HG02852 (cell line): ENCODE measurements at regions not wholly inside any gene's neighbourhood (a gene's known extent, or its start where the extent isn't known, plus 50 kb on each side); places are given as distances from the start of the nearest gene placed in this dataset.

ENCODE experiments used
- ATAC-seq: cut with Tn5 transposase; IDR thresholded peaks from one replicate; pipeline ENCODE4 v1.9.1; 2021; ENCODE audit warnings: mild to moderate bottlenecking, moderate library complexity; ENCODE audit not compliant: unreplicated experiment

DNA sequence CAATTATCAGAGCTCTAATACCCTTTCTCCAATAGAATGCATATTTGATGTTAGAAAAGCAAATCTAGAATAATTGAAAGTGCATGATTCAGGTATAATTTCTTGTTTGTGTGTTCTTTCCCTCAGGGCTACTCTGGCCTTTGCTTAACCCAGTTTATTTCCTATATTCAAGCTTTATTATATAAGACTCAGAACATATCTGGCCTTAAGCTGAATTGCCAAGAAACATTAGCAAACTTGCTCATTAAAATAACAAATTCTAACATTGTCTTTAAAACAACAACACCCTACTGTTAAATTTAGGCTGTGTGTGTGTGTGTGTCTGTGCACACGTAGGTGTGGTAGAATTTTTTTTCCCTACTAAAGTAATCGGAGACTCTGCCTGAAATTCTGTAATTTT, 426.5 kb downstream of the UTRN start:
- no peak for ATAC-seq

DNA sequence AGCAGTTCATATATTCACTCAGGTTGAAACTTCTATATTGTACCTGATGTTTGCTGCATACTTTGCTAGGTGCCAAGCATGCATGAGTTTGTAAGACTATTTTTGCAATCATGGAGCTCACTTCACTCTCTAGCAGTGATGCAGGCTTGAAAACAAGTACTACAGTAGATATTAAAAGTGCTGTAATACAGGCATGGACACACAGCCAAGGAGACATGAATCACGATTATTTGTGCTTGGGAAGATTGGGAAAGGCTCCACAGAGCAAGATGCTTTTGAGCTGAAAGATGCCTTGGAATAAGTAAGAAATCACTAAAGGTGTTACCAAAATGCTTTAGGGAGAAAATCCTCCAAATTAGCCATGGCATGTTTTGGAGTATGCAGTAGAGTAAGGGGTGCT, 427.4 kb downstream of the UTRN start:
- ATAC-seq: no peak

DNA sequence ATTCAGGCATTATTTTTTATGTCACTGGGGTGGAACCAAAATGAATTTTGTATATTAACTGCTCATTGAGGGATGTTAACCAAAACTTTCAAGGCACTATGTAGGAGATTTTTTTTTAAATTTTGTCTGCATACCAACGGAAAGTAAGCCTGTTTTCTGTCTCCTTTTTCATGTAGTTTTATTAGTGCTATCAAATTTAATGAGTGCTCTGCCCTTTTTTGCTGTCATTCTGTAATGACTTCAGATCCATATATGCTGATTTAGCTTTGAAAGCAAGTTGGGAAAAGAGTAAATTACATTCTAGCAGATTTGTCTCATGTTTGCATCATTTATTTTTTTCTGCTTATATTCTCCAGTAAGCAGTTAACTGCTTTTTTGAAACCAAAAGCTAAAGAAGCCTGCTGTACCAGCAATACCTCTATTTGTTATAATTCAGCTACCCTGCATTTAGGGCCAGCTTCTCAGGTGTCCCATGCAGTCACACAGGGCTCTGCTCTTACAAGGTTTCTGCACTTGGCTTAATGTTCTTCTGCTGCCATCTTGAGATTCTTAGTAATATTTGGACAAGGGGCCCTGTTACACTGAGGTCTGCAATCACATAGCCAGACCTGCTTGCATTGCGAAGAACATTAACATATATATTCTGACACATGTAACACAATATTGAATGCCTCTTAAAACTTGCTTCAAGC, 429.0 kb downstream of the UTRN start:
- ATAC-seq: no peak

DNA sequence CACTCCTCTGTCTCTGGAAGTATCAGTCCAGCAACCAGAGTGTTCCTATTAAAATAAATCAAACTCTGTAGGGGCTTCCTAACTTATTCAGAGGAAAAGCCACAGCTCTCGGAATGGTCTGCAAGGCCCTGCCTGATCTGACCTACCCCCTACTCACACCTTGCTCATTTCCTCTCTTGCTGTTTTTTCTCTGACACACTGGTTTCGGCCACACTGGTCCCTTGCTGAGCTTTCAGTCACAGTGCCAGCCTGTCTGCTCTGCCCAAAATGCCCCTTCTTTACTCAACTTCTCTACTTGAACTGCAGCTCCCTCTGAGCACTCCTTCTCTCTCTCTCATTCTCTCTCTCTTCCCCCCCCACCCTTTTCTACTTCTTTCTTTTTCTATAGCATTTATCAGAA, 430.2 kb downstream of the UTRN start:
- no peak for ATAC-seq

DNA sequence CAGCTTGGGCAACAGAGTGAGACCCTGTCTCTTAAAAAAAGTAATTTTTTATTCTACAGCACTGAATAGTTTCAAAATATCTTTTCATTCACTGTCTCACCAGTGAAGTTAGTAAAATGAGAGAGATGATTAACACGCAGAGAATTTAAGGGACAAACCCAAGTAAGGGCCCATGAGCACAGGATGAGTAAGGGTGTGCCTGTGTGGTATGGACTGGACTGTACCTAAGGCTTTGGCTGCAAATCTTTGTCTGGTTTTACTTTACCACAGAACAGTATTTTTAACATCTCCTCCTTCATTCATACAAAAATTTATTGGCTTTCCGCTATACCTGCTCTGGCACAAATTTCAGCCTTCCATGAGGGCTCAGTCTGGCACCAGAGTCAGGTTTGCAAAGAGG, 433.3 kb downstream of the UTRN start:
- peak; percentile 43 for ATAC-seq

DNA sequence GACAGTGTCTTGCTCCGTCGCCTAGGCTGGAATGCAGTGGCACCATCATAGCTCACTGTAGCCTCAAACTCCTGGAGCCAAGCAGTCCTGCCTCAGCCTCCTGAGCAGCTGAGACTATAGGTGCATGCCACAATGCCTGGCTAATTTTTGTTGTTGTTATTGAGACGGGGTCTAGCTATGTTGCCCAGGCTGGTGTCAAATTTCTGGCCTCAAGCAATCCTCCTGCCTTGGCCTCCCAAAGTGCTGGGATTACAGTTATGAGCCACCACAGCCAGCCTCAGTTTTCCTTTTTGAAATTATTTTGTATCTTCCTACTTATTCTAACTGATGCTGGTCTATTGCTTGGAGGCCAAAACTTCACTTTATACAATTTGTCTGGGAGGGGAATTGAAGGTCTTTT, 436.1 kb downstream of the UTRN start:
- ATAC-seq: no peak

DNA sequence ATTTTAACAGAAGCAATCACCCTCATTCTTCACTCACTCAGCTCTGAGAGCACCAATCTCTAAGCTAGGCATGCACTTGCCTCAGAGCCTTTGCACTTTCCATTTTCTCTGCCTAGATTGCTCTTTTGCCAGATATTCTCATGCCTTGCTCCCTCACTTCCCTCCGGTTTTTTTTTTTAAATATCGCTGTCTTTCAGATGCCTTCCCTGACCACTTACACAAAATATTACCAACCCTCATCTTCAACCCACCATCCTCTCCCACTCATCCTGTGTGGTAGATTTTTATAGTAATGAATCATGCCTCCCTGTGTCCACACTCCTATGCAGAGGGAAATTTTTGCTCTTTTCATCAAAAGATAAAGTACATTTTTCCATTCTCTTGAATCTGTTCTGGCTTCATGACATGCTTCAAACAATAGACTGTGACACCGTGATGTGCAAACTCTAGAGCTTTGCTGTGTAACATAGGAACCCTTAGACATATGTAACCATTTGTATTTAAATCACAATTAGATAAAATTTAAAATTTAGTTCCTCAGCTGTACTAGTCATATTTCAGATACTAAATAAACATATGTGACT, 437.1 kb downstream of the UTRN start:
- no peak for ATAC-seq

DNA sequence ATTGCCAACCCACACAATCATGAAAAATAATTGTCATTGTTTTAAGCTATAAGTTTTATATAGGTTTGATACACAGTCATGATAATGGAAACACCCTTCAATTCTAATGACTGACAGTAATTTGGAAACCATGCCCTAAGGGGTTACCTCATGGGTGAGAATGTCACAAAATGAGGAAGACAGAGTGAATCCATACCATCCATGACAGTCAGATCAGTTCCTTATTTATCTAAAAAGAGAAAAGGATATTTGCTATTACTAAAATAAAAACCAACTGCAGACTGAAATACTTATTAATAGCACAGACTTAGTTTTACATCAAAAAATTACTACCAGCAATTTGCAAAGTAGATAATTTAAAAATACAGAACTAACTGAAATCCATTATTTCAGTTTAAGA, 437.8 kb downstream of the UTRN start:
- ATAC-seq: no peak

DNA sequence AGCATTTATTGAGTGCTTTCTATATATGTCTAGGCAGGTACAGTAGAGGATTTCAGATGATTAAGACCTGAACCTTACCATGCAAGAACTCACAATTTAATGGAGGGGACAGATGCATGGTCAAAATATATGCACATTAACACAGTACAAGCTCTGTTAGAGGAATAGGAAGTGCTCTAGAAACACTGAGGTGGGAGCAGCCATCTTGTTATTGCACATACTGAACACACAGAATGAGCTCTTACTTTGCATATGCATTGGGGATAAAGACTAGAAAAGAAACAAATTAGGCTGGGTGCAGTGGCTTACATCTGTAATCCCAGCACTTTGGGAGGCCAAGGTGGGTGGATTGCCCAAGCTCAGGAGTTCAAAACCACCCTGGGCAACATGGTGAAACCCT, 438.3 kb downstream of the UTRN start:
- ATAC-seq: no peak

DNA sequence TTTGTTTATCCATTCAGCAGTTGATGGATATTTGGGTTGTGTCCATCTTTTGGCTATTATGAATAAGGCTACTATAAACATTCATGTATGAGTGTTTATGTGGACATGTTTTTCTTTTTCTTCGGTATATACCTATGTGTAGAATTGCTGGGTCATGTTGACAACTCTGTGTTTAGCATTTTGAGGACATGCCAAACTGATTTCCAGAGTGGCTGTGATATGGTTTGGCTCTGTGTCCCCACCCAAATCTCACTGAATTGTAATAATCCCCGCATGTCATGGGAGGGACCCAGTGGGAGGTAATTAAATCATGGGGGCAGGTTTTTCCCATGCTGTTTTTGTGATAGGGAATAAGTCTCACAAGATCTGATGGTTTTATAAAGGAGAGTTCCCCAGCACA, 439.7 kb downstream of the UTRN start:
- no peak for ATAC-seq

DNA sequence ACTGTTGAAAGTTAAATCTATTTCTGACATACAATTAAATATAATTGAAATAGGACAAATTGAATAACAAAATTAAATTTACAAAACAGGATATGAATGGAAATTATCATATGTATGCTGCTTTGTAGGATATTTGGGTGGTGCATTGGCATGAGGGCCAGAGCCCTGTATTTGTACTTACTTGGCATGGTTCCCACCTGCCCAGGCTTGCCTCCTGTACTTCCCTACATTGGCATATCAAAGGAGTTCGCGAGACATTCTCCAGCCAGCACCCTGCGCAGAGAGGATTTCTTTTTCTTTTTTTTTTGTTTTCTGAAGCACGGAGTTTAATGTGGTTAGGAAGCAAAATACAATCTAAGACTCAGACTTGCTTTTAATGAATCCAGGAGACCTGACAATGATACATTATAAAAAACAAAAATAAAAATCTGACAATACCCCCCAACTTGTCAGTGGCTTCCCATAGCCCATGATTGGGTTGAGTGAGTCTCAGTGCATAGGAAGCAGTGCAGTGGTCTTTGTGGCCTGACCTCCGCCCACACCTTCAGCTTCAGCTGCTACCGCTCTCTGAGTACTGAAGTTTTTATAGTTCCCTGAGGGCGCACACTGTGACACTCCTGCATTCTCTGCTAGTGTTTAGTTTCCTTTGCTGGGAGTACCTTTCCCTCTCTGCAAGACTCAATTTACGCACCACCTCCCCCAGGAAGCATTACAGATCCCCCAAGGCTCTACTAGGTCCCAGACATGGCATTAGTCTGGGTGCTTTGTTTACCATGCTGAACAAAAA, 440.8 kb downstream of the UTRN start:
- peak; percentile 77 for ATAC-seq

DNA sequence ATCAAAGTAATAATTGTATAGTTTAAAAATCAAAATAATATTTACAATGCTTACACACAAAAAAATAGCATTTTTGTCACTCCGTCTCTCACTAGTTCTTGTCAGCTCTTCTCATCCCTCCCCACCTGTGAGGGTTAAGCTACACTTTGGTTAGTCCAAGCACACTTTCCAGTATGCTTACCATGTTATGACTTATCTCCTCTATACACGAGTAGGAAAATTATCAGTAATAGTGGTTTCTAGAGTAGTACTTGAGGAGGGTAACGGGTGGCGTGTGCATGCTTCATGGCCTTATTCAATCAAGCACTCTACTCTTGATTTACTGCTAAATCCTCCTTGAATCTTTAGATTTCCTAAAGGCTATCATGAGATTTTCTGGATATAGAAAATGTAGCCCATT, 443.7 kb downstream of the UTRN start:
- ATAC-seq: no peak

DNA sequence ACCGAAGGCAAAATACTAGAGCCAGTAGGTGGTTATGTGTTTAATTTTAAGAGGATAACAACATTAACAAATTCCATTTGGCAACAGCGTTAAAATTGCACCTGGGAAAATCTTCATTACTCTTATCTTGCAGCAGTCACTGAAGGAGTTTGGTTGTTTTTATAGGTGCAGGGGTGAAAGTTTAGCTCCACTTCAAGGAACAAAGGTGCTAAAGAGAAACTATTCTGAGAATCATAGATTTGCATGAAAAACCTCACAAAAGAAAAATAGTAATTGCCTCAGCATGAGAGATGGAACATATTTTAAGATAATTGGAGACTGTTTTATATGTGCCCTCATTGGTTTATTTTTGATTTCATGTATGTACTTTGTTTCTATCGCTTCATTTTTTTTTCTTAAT, 444.4 kb downstream of the UTRN start:
- ATAC-seq: peak; percentile 62

DNA sequence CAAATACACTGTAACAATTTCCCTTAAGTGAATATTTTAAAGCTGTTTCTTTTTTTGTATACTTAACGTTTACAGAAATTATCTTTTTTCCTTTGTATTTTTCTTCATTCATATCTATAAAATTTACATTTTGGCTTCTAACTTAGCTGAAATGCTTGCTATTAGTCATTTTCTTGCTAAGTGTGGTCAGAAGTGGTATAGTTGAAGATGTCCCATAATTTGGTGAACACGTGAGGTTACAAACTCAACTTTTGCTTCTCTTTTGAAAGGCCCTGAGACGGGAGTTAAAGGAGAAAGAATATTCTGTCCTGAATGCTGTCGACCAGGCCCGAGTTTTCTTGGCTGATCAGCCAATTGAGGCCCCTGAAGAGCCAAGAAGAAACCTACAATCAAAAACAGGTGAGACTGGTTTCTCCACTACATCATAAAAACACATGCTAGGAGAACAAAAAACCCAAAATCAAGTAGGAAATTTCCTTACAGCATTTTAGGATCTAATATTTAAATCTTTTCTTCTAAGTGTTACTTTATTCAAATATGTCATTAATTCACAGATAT, 445.0 kb downstream of the UTRN start:
- ATAC-seq: peak; percentile 45

DNA sequence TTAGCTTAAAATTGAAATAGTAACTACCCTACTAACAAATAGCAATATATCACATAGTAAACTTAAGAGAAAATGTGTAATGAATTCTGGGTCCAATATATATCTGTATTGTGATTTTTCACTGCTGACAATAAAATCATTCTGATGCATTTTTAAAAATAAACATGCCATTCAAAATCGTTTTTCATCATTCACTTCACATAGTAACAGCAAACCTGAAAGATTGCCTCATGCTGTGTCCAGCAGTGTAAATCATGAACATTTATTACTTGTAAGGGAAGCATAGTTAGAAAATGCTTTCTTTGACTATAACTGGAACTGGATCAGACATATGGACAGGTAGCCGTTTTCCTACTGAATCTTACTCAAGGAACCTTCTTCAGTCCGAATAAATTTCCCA, 446.1 kb downstream of the UTRN start:
- no peak for ATAC-seq

DNA sequence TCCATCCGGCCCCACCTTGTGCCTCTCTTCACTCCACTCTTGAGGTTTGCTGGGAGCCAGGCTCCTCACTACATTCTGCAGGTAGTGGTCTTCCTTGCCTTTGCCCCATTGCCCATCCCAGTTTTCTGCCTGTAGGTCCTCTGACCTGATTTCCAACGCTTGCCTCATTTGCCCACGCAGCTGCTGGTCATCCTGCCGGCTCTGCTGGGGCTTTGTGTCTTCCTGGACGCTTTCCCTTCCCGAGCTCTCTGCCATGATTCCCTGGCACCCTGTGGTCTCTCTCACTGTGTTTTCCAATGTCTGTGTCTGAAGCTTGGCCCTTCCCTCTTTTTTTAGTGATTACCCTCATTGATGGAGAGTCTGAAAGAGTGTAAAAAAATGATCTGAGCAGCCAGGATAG, 451.6 kb downstream of the UTRN start:
- ATAC-seq: no peak

DNA sequence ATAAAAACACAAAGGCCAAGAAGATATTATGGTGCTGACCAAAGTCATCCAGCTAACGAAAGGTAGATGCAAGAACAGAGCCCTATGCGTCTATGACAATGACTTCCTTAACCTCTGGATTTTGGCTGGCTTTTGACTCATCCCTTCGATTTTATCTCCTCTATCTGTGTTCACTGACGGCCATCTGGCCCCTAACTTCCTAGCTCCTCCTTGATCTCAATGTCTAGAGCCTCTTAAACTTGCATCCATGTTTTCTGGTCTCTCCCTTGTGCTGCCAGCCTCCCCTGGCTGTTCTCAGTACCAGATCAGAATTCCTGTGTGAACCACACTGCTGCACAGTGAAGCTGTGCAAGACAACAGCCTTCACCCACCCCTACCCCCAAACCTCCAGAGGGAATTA, 452.9 kb downstream of the UTRN start:
- ATAC-seq: no peak

DNA sequence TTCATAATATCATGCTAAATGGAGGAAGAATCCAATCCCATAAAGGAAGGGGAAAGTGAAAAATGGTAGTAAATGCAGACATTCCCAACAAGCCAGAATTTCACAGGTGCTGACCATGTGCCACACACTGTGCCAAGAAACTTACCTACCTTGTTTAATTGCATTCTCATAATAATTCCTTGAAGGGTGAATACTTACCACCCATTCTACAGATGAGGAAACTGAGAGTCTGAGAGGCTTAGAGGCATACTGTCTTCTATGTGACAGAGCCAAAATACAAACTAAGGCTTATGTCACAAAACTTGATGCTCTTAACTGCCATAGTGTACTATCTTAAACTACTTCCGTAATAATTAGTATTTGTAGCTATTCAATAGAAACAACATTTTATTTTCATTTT, 454.7 kb downstream of the UTRN start:
- ATAC-seq: no peak

DNA sequence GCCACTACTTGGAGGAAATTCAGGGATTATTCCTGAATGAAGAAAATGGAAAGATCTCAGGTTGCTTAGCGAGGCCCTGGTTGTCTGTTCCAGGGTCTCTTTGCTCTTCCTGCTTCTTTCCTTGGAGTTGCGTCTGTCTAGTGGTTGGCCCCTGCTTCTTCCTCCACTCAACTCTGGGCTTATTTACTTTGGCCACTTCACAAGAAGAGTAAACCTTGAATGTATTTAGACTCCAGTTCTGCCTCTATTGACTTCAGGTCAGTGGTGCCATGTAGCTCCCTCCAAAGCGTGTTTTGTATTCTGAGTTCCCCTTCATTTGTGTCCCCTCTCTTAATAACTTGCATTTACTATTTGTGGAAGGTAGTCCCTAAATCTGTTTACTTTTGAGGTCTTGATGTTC, 456.5 kb downstream of the UTRN start:
- ATAC-seq: no peak

DNA sequence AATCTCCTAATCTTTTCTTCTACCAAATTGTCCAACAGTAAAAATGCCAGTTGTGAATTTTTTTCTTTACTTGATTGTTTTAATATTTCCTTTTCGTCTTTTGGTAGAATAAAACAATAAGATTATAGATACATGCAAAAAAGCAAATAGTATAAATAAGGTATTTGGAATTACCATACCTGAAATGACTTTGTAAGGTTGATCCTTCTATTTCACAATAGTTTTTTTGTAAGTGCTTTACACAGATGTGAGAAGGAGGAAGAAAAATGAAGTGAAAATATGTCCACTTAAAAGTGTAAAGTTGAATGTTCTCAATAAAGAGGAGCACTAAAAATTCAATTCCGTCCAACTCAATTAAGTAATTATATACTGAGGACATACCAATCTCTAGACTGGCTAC, 457.6 kb downstream of the UTRN start:
- ATAC-seq: no peak

DNA sequence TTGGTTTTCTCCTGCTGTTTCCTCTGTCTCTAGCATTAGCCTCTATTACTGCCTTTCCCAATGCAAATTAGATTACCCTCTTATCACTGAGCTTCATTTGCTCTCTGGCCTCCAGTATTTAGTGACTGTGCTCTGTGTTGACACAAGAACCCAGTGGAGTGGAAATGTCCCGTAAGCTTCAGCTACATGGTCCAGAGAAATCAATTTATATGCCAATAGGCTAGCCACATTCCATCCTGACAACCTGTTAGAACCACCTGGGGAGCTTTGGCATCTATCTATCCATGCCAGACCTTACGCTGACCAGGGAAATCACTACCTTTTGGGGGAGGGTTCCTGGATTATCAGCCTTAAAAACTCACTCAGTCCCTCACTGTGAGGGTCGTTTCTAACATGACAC, 459.6 kb downstream of the UTRN start:
- no peak for ATAC-seq

DNA sequence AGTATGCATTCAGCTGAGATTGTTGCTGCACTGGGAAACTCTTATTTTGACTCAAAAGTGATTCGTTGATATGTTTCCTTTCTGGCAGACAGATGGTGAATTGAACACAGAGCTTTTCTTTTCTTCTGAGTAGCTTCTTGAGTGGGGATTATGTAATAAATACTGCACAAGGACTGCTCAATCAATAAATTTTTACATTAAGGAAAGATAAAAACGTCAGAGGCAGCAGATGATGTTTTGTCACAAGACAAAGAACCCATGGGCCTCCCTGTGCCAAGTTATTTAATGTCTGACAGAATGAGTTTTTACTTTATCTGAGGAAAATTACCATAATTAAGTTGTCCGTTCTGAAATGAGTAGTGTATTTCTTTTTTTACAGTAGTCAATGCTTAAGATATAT, 460.3 kb downstream of the UTRN start:
- ATAC-seq: no peak
